ENCODE measurements at regions not wholly inside any gene's neighbourhood (a gene's known extent, or its start where the extent isn't known, plus 50 kb on each side); places are given as distances from the start of the nearest gene placed in this dataset.

- no peak for TF ChIP-seq CTCF (conservative IDR thresholded peaks at IDR 0.05; ENCODE audit: low read length)
- no peak for TF ChIP-seq EZH2phosphoT487 (IDR thresholded peaks at IDR 0.05; ENCODE audit: borderline replicate concordance, low read depth, low read length)
These were observed 133.5 kb downstream of the BTC start for GRCh38 chr4:74660866-74661265.

Data from OCI-LY7 (cell line).